ENCODE measurements at regions not wholly inside any gene's neighbourhood (a gene's known extent, or its start where the extent isn't known, plus 50 kb on each side); places are given as distances from the start of the nearest gene placed in this dataset.
"Not testable (repeated sequence)": the region's sequence is repeated elsewhere in the genome, so short reads cannot be mapped to it uniquely, and the experiment has no call there.

- Histone ChIP-seq H3K27me3 (no peaks in the 10 kb centered on the region), H3K4me3 (no peak overlapping the region), H3K9me3 (no peaks in the 10 kb centered on the region), H3K4me1 (no peaks in the 10 kb centered on the region), H3K36me3 (no peaks in the 10 kb centered on the region), H3K27ac (no peak overlapping the region)
- no peak for TF ChIP-seq CTCF (IDR thresholded peaks at IDR 0.05)
- intact Hi-C loops (cut with DNase I; ENCODE audit: low total_unique reads) = no loop called here
- no peak for DNase-seq
These were observed 428.7 kb upstream of the AKR1E2 start for GRCh38 chr10:4397337-4397736.

GRCh38 chr10:4396401-4397283 lies 429.4 kb upstream of the AKR1E2 start:
- no peak overlapping the region for H3K27ac ChIP-seq
- no peak overlapping the region for H3K4me3 ChIP-seq
- TF ChIP-seq CTCF (IDR thresholded peaks at IDR 0.05) = no peak
- H3K9me3 ChIP-seq = no peaks in the 10 kb centered on the region
- no peak for DNase-seq
- intact Hi-C loops (cut with DNase I; ENCODE audit: low total_unique reads) = no loop called here
- no peaks in the 10 kb centered on the region for H3K27me3 ChIP-seq
- H3K36me3 ChIP-seq = no peaks in the 10 kb centered on the region
- no peaks in the 10 kb centered on the region for H3K4me1 ChIP-seq

GRCh38 chr10:4395731-4396130 lies 430.3 kb upstream of the AKR1E2 start:
- no peaks in the 10 kb centered on the region for H3K27me3 ChIP-seq
- H3K36me3 ChIP-seq = no peaks in the 10 kb centered on the region
- no peak for TF ChIP-seq CTCF (IDR thresholded peaks at IDR 0.05)
- H3K4me3 ChIP-seq = no peak overlapping the region
- intact Hi-C loops (cut with DNase I; ENCODE audit: low total_unique reads) = no loop called here
- no peak for DNase-seq
- no peaks in the 10 kb centered on the region for H3K9me3 ChIP-seq
- no peak overlapping the region for H3K27ac ChIP-seq
- no peaks in the 10 kb centered on the region for H3K4me1 ChIP-seq

- H3K36me3 ChIP-seq; H3K4me1 ChIP-seq; H3K9me3 ChIP-seq; H3K27me3 ChIP-seq; intact Hi-C loops (cut with DNase I; ENCODE audit: low total_unique reads); H3K27ac ChIP-seq; DNase-seq; H3K4me3 ChIP-seq: not testable (repeated sequence)
These were observed 431.6 kb upstream of the AKR1E2 start for GRCh38 chr10:4394455-4394854.

GRCh38 chr10:4391683-4392082 lies 434.3 kb upstream of the AKR1E2 start:
- Histone ChIP-seq H3K36me3 (no peaks in the 10 kb centered on the region), H3K4me1 (no peaks in the 10 kb centered on the region), H3K27ac (no peak overlapping the region), H3K27me3 (no peaks in the 10 kb centered on the region), H3K9me3 (no peaks in the 10 kb centered on the region), H3K4me3 (no peak overlapping the region)
- TF ChIP-seq CTCF (IDR thresholded peaks at IDR 0.05) = no peak
- intact Hi-C loops (cut with DNase I; ENCODE audit: low total_unique reads) = no loop called here
- DNase-seq = no peak

GRCh38 chr10:4390219-4390618 lies 435.8 kb upstream of the AKR1E2 start:
- Histone ChIP-seq H3K36me3 (no peaks in the 10 kb centered on the region), H3K4me1 (no peaks in the 10 kb centered on the region), H3K27me3 (no peaks in the 10 kb centered on the region), H3K4me3 (no peak overlapping the region), H3K27ac (no peak overlapping the region), H3K9me3 (no peaks in the 10 kb centered on the region)
- intact Hi-C loops (cut with DNase I; ENCODE audit: low total_unique reads) = no loop called here
- TF ChIP-seq CTCF (IDR thresholded peaks at IDR 0.05) = no peak
- no peak for DNase-seq
